GM19324 (cell line): ENCODE measurements at regions not wholly inside any gene's neighbourhood (a gene's known extent, or its start where the extent isn't known, plus 50 kb on each side); places are given as distances from the start of the nearest gene placed in this dataset.

Experiments used
- ATAC-seq: cut with Tn5 transposase; IDR thresholded peaks from one replicate; pipeline ENCODE4 v1.9.1; 2021; ENCODE audit warnings: mild to moderate bottlenecking, moderate library complexity; ENCODE audit not compliant: unreplicated experiment, low FRiP score

DNA sequence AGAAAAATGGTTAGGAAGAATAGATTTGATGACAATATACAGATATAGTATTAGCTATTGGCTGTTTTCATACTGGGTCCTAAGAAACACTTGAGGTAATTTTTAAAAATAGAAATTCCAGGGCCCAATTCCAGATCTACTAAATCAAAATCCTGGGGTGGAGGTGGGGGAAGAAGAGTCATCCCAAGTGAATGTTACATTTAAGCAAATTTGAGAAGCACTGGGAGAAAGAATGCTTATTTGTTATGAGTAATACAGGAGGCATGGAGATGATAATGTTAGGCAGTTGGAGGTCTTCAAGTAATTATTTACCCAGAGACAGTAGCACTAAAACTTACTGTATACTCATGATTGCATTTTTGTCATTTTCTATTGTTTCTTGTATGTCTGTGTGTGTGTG, 93.0 kb upstream of the DAB2 start:
- no peak for ATAC-seq

- ATAC-seq = no peak
These were observed 91.1 kb upstream of the DAB2 start for GRCh38 chr5:39515881-39516280.

DNA sequence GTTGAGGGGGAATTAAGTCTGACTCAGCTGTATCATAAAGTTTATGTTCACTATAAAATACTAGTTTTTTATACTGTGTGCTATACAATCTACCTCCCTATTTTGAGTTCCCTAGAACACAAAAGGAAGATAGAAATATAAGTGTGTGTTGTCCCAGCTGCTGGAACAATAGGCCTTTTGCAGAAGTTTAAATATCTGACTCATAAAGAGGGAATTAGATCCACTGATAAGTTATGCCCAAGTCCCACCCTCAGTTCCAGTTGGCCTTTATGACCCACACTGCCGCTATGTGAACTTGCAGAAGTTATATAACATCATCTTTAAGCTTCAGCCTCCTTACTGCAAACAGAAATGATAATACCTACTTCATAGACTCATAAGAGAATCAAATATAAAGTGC, 88.5 kb upstream of the DAB2 start:
- ATAC-seq = no peak

- ATAC-seq = no peak
These were observed 81.4 kb upstream of the DAB2 start for GRCh38 chr5:39506211-39506610.

GRCh38 chr5:39505791-39506190, 81.0 kb upstream of the DAB2 start:
- ATAC-seq = no peak

- ATAC-seq = no peak
These were observed 80.6 kb upstream of the DAB2 start for GRCh38 chr5:39505363-39505762.

- ATAC-seq = no peak
These were observed 78.4 kb upstream of the DAB2 start for GRCh38 chr5:39503155-39503554.

DNA sequence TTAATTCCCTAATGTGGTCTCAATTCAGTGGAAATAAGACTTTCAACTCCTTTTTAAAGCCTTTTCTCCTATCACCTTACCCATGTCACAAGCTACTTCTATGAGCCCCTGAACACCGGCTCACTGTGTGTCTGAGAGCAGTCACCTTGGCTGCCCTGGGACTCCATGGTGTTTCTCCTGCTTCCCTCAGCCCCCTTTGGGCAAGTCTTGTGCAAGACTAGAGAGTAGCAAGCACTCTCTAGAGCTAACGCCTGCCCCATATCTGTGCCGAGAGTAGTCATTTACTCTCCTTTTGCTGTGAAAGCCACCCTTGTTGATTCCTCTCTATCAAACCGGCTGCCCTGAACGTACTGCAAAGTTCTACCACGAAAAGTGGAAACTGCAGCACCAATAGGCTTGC, 77.9 kb upstream of the DAB2 start:
- ATAC-seq = no peak

- no peak for ATAC-seq
These were observed 76.6 kb upstream of the DAB2 start for GRCh38 chr5:39501397-39501796.

- no peak for ATAC-seq
These were observed 75.9 kb upstream of the DAB2 start for GRCh38 chr5:39500551-39501175.

- no peak for ATAC-seq
These were observed 73.6 kb upstream of the DAB2 start for GRCh38 chr5:39498278-39498952.

DNA sequence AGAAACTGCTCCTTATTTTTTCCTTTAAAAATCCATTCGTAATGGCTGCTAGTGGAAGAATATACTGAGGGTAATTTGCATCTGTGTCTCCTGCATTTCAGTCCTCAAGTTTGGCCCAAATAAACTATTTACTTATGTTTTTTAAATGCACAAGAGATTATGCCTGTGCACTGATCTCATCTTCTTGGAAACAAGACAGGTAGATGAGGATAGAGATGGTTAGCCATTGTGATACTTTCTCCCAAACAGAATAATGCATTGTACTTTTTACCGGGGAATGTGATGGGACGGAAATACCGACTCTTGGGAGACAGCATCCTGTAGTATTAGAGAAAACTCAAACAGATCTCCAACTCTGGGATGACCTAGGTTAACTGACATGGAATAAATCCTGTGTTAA, 72.5 kb upstream of the DAB2 start:
- no peak for ATAC-seq

- no peak for ATAC-seq
These were observed 70.4 kb upstream of the DAB2 start for GRCh38 chr5:39495227-39495626.

- ATAC-seq = peak; percentile 58
These were observed 69.8 kb upstream of the DAB2 start for GRCh38 chr5:39494534-39494933.

GRCh38 chr5:39494107-39494510, 69.3 kb upstream of the DAB2 start:
- ATAC-seq = peak; percentile 37

- no peak for ATAC-seq
These were observed 66.4 kb upstream of the DAB2 start for GRCh38 chr5:39491210-39491609.

DNA sequence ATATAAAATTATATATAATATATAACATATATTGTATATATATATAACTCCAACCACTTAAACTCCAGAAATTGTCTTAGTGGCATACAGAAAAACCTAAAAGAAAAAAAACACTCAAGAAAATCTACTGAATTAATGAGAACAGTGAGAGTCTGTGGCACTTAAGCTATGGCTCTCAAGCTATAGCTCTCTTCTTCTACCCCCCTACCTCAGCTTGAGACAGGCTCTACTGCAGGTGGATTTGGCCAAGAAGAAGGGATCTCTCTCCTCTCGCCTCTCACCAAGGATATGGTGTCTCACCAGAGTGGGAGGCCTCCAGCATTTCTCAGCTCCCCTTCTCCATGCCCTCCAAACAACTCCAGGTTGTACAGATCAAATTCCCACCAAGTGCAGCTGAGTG, 64.5 kb upstream of the DAB2 start:
- no peak for ATAC-seq

GRCh38 chr5:39486790-39487189, 62.0 kb upstream of the DAB2 start:
- ATAC-seq = no peak

- ATAC-seq = no peak
These were observed 61.6 kb upstream of the DAB2 start for GRCh38 chr5:39486361-39486760.

DNA sequence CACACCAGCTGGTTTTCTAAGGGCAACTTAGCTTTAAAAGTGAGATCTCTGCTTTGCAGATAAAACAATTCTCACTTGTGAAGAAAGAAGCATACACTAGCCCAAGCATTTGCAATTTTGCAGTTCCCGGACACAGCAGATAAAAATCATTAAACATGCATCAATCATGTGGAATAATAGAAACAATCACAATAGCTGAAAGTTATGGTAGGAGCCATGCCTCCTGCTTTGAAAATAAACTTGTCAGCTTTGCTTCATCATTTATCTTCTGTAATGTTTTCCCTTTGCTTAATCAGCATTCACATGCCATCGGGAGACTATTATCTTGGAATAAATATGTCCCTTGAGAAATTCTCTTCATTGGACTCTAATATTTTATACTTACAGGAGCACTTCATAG, 60.3 kb upstream of the DAB2 start:
- no peak for ATAC-seq

GRCh38 chr5:39484673-39485072, 59.9 kb upstream of the DAB2 start:
- ATAC-seq = no peak

- no peak for ATAC-seq
These were observed 57.3 kb upstream of the DAB2 start for GRCh38 chr5:39482098-39482497.

DNA sequence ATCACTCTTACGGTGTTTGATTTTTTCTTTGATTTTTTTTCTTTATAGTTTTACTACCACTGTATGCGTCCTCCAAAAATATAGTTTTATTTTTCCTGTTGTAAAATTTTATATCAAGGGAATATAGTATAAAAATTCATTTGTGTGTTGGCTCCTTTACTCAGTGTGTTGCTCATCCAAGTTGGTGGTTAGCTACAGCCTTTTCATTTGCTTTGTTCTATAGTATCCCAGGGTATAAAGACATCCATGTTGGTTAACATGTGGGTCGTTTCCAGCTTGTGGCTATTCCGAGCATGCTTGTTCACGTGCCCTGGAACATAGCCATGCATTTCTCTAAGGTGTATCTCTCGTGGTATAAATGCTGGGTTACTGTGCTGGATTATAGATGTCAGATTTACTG, 54.8 kb upstream of the DAB2 start:
- no peak for ATAC-seq
